Testis (tissue), 2 donors: ENCODE measurements at regions not wholly inside any gene's neighbourhood (a gene's known extent, or its start where the extent isn't known, plus 50 kb on each side); places are given as distances from the start of the nearest gene placed in this dataset.

Experiments
- CTCF ChIP-seq, 3 experiments: fragments of 450-650 bp in 2 of 3; fragments of 200-600 bp in 1 of 3; sonication (generic) in 1 of 3; IDR thresholded peaks; one replicate each; pipeline ENCODE4 v1.5.1; 2016 to 2019; ENCODE audit warnings: antibody characterized with exemption in 3 of 3, mild to moderate bottlenecking in 2 of 3, moderate library complexity in 1 of 3
- POLR2A ChIP-seq: fragments of 450-650 bp; IDR thresholded peaks from one replicate; pipeline ENCODE4 v1.6.1; 2017; ENCODE audit warnings: antibody characterized with exemption, mild to moderate bottlenecking, moderate library complexity

- TF ChIP-seq CTCF (IDR thresholded peaks at IDR 0.05) (no peak), POLR2A (no peak)
These were observed 155.6 kb downstream of the CYP26B1 start for GRCh38 chr2:71992036-71992435.
